H1 (cell line): ENCODE measurements at regions not wholly inside any gene's neighbourhood (a gene's known extent, or its start where the extent isn't known, plus 50 kb on each side); places are given as distances from the start of the nearest gene placed in this dataset.

Experiments
- CTCF ChIA-PET: fragments of 300-600 bp; sonication (Branson Sonifier 250); formaldehyde crosslinking; loops from one replicate; lab custom pipeline; 2021; ENCODE audit not compliant: partially characterized antibody; lab: Charles Lee
- POLR2A ChIA-PET: fragments of 300-600 bp; sonication (Branson Sonifier 250); formaldehyde crosslinking; loops from one replicate; lab custom pipeline; 2021; ENCODE audit warnings: inconsistent platforms; ENCODE audit not compliant: partially characterized antibody; lab: Charles Lee
- DNase-seq, 2 experiments: peaks; one replicate each; pipeline versions ENCODE4 v3.0.0 to v3.0.0-alpha.2; 2010 to 2022; ENCODE audit warnings: low spot score in 2 of 2, low read depth in 1 of 2, mixed read lengths in 1 of 2
- FAIRE-seq: peaks from 2 replicates; lab custom pipeline; 2011; peaks lifted over from hg19 to GRCh38; lab: Jason Lieb, UNC
- H2AFZ ChIP-seq: 2 replicates; pipeline ENCODE4 v1.8.1; 2012; ENCODE audit warnings: low read length, inconsistent platforms
- H2AK5ac ChIP-seq: 2 replicates; pipeline ENCODE4 v1.6.1; 2013; ENCODE audit warnings: low read depth, low read length
- H2BK120ac ChIP-seq: replicated peaks from 2 replicates; pipeline ENCODE3; 2013; ENCODE audit warnings: low read depth, low read length, inconsistent platforms
- H2BK12ac ChIP-seq: 2 replicates; pipeline ENCODE4 v1.6.1; 2013; ENCODE audit warnings: low read depth, low read length
- H2BK15ac ChIP-seq: 2 replicates; pipeline ENCODE4 v1.6.1; 2013; ENCODE audit warnings: low read length
- H2BK20ac ChIP-seq: 2 replicates; pipeline ENCODE4 v1.6.1; 2013; ENCODE audit warnings: low read length
- H2BK5ac ChIP-seq: 2 replicates; pipeline ENCODE4 v1.6.1; 2013; ENCODE audit warnings: low read depth, low read length
- H3K14ac ChIP-seq: 2 replicates; pipeline ENCODE4 v1.6.1; 2013; ENCODE audit warnings: inconsistent platforms; ENCODE audit not compliant: insufficient read length
- H3K18ac ChIP-seq: 2 replicates; pipeline ENCODE4 v1.6.1; 2013; ENCODE audit warnings: low read length; ENCODE audit errors: extremely low read depth
- H3K23ac ChIP-seq: 2 replicates; pipeline ENCODE4 v1.6.1; 2013; ENCODE audit warnings: inconsistent platforms; ENCODE audit not compliant: insufficient read length
- H3K23me2 ChIP-seq: 2 replicates; pipeline ENCODE4 v1.6.1; 2013; ENCODE audit warnings: low read depth, low read length
- H3K27ac ChIP-seq: 2 replicates; pipeline ENCODE4 v1.6.1; 2011; ENCODE audit warnings: low read depth, low read length, inconsistent platforms
- H3K27me3 ChIP-seq, 4 experiments: replicated peaks in 1 of 4; 1 replicate in 1 of 4; 2 replicates in 3 of 4; pipeline versions ENCODE4 v1.6.1 to v1.8.1; 2011 to 2013; ENCODE audit warnings: low read length in 3 of 4, mild to moderate bottlenecking in 3 of 4, inconsistent platforms in 2 of 4, mixed read lengths in 2 of 4, moderate library complexity in 1 of 4; ENCODE audit not compliant: control insufficient read depth in 3 of 4, insufficient read depth in 3 of 4; ENCODE audit errors: extremely low read depth in 1 of 4
- H3K36me3 ChIP-seq, 4 experiments: 2 replicates each; pipeline versions ENCODE4 v1.6.1 to v1.8.1; 2011 to 2013; ENCODE audit warnings: mild to moderate bottlenecking in 4 of 4, low read length in 3 of 4, moderate library complexity in 2 of 4, control low read depth in 1 of 4, inconsistent platforms in 1 of 4; ENCODE audit not compliant: insufficient read depth in 4 of 4, control insufficient read depth in 2 of 4
- H3K4ac ChIP-seq: replicated peaks from 2 replicates; pipeline ENCODE3; 2013; ENCODE audit warnings: low read length, low read depth, mixed read lengths, inconsistent platforms; ENCODE audit not compliant: insufficient read length
- H3K4me1 ChIP-seq, 4 experiments: replicated peaks in 1 of 4; 1 replicate in 1 of 4; 2 replicates in 3 of 4; pipeline versions ENCODE4 v1.6.1 to v1.8.1; 2011 to 2013; ENCODE audit warnings: low read length in 3 of 4, inconsistent platforms in 2 of 4, mixed read lengths in 1 of 4; ENCODE audit not compliant: insufficient read depth in 4 of 4, control insufficient read depth in 3 of 4
- H3K4me2 ChIP-seq, 2 experiments: 2 replicates each; pipeline versions ENCODE4 v1.6.1 to v1.8.1; 2011 to 2013; ENCODE audit warnings: low read depth in 2 of 2, low read length in 2 of 2, control low read depth in 1 of 2, inconsistent platforms in 1 of 2, mild to moderate bottlenecking in 1 of 2; ENCODE audit not compliant: insufficient read depth in 1 of 2
- H3K4me3 ChIP-seq, 4 experiments: fragments of 200-600, 300-600 bp in 1 of 4; sonication (generic), shearing (Covaris generic), sonication (Bioruptor Twin) in 1 of 4; 2 replicates each; pipeline versions ENCODE4 v1.5.1 to v1.8.1; 2011 to 2016; ENCODE audit warnings: low read length in 4 of 4, low read depth in 3 of 4, control low read depth in 2 of 4, inconsistent platforms in 2 of 4, mild to moderate bottlenecking in 2 of 4, mixed read lengths in 1 of 4, moderate library complexity in 1 of 4; ENCODE audit not compliant: insufficient read depth in 2 of 4; ENCODE audit errors: extremely low read depth in 1 of 4
- H3K56ac ChIP-seq: replicated peaks from 2 replicates; pipeline ENCODE3; 2013; ENCODE audit warnings: low read depth, mild to moderate bottlenecking, mixed read lengths, low read length, inconsistent platforms; ENCODE audit not compliant: insufficient read length
- H3K79me1 ChIP-seq: 2 replicates; pipeline ENCODE4 v1.6.1; 2013; ENCODE audit warnings: low read depth, low read length, control low read depth
- H3K79me2 ChIP-seq, 2 experiments: 2 replicates each; pipeline versions ENCODE4 v1.6.1 to v1.8.1; 2012 to 2013; ENCODE audit warnings: low read length in 2 of 2, mild to moderate bottlenecking in 2 of 2, inconsistent platforms in 1 of 2; ENCODE audit not compliant: insufficient read depth in 2 of 2, control insufficient read depth in 1 of 2
- H3K9ac ChIP-seq, 4 experiments: replicated peaks in 1 of 4; 1 replicate in 1 of 4; 2 replicates in 3 of 4; pipeline versions ENCODE4 v1.6.1 to v1.8.1; 2011 to 2013; ENCODE audit warnings: low read depth in 3 of 4, low read length in 3 of 4, control low read depth in 2 of 4, mild to moderate bottlenecking in 2 of 4, moderate library complexity in 2 of 4, inconsistent platforms in 1 of 4; ENCODE audit errors: extremely low read depth in 1 of 4
- H3K9me3 ChIP-seq, 2 experiments: 2 replicates each; pipeline versions ENCODE4 v1.6.1 to v1.8.1; 2012 to 2013; ENCODE audit warnings: mild to moderate bottlenecking in 2 of 2, moderate library complexity in 2 of 2, control low read depth in 1 of 2, inconsistent platforms in 1 of 2, low read depth in 1 of 2, low read length in 1 of 2, mixed read lengths in 1 of 2; ENCODE audit not compliant: insufficient read depth in 2 of 2
- H4K20me1 ChIP-seq, 2 experiments: replicated peaks in 1 of 2; 2 replicates each; pipeline versions ENCODE3 to v1.8.1; 2011 to 2013; ENCODE audit warnings: inconsistent platforms in 2 of 2, low read length in 2 of 2, mild to moderate bottlenecking in 1 of 2; ENCODE audit not compliant: insufficient read depth in 2 of 2, control insufficient read depth in 1 of 2
- H4K5ac ChIP-seq: 2 replicates; pipeline ENCODE4 v1.6.1; 2013; ENCODE audit warnings: low read length, low read depth, mixed read lengths, inconsistent platforms; ENCODE audit not compliant: insufficient read length
- H4K8ac ChIP-seq: 2 replicates; pipeline ENCODE4 v1.8.0; 2013; ENCODE audit warnings: mild to moderate bottlenecking, moderate library complexity, low read length, inconsistent platforms; ENCODE audit not compliant: insufficient read depth; ENCODE audit errors: extremely low read depth
- H4K91ac ChIP-seq: replicated peaks from 2 replicates; pipeline ENCODE3; 2013; ENCODE audit warnings: low read length, mixed read lengths, inconsistent platforms; ENCODE audit not compliant: insufficient read length
- ASH2L ChIP-seq: fragments of 200-600, 300-600 bp; sonication (generic); IDR thresholded peaks from one replicate; pipeline ENCODE4 v1.7.1; 2017; ENCODE audit warnings: low read length
- BRCA1 ChIP-seq: IDR thresholded peaks from 2 replicates; pipeline ENCODE4 v1.6.1; 2012; ENCODE audit warnings: low read depth, low read length, improper control_type of control experiment
- EGR1 ChIP-seq: IDR thresholded peaks from 2 replicates; pipeline ENCODE4 v1.6.1; 2011; ENCODE audit warnings: low read depth, low read length, borderline replicate concordance
- HDAC2 ChIP-seq, 2 experiments: fragments of 300-600 bp in 1 of 2; sonication (generic) in 1 of 2; IDR thresholded peaks; 2 replicates each; pipeline ENCODE4 v1.6.1; 2011 to 2012; ENCODE audit warnings: low read depth in 2 of 2, low read length in 2 of 2, mild to moderate bottlenecking in 2 of 2, moderate library complexity in 2 of 2, borderline replicate concordance in 1 of 2, inconsistent platforms in 1 of 2
- RFX5 ChIP-seq: IDR thresholded peaks from 2 replicates; pipeline ENCODE4 v1.6.1; 2011; ENCODE audit warnings: low read depth, low read length, improper control_type of control experiment, borderline replicate concordance
- SIN3A ChIP-seq, 2 experiments: IDR thresholded peaks in 1 of 2; conservative IDR thresholded peaks in 1 of 2; 2 replicates each; pipeline ENCODE4 v1.6.1; 2011 to 2012; ENCODE audit warnings: low read length in 2 of 2, improper control_type of control experiment in 1 of 2, low read depth in 1 of 2, mild to moderate bottlenecking in 1 of 2
- SIRT6 ChIP-seq: IDR thresholded peaks from one replicate; pipeline ENCODE4 v1.7.1; 2012; ENCODE audit warnings: low read length, inconsistent platforms
- SP4 ChIP-seq: IDR thresholded peaks from 2 replicates; pipeline ENCODE4 v1.6.1; 2012; ENCODE audit warnings: low read length, inconsistent platforms
- TAF7 ChIP-seq: optimal IDR thresholded peaks from 2 replicates; pipeline ENCODE3; 2011; ENCODE audit warnings: low read depth, mild to moderate bottlenecking, inconsistent platforms, low read length, moderate library complexity, borderline replicate concordance
- TCF12 ChIP-seq: IDR thresholded peaks from 2 replicates; pipeline ENCODE4 v1.6.1; 2011; ENCODE audit warnings: low read depth, mild to moderate bottlenecking, low read length
- TEAD4 ChIP-seq: IDR thresholded peaks from 2 replicates; pipeline ENCODE4 v1.6.1; 2012; ENCODE audit warnings: low read depth, low read length, inconsistent platforms, mixed read lengths
- YY1 ChIP-seq: IDR thresholded peaks from 2 replicates; pipeline ENCODE4 v1.6.1; 2011; ENCODE audit warnings: low read depth, mild to moderate bottlenecking, low read length
- WGBS, 2 experiments: shearing (Covaris generic) in 1 of 2; methylation state at CpG; one replicate each; pipeline versions ENCODE4 v1.1.6 to v1.1.7; 2013 to 2015; ENCODE audit warnings: low lambda C conversion rate in 2 of 2, mixed read lengths in 2 of 2, inconsistent platforms in 1 of 2, low coverage in 1 of 2, missing lambda C conversion rate in 1 of 2; ENCODE audit not compliant: insufficient replicate concordance in 2 of 2, insufficient coverage in 1 of 2, insufficient read length in 1 of 2; ENCODE audit errors: extremely low coverage in 1 of 2, missing lambda C conversion rate in 1 of 2; 5-methylcytosine and 5-hydroxymethylcytosine counted together

GRCh38 chr14:80404413-80404812 lies 193.1 kb upstream of the DIO2 start:
- Histone ChIP-seq H3K4me2 (no peak overlapping the region), H3K23ac (no peak overlapping the region), H3K36me3 (no peaks in the 10 kb centered on the region), H3K4me3 (no peak overlapping the region), H4K8ac (no peak overlapping the region), H3K9ac (no peak overlapping the region), H3K14ac (no peak overlapping the region), H2BK20ac (no peak overlapping the region), H2BK120ac (no peak overlapping the region), H4K91ac (no peak overlapping the region), H3K9me3 (no peaks in the 10 kb centered on the region), H3K27ac (no peak overlapping the region), H2BK5ac (no peak overlapping the region), H4K5ac (no peak overlapping the region), H2BK12ac (no peak overlapping the region), H3K56ac (no peak overlapping the region), H2BK15ac (no peak overlapping the region), H3K4ac (no peak overlapping the region), H3K27me3 (no peaks in the 10 kb centered on the region), H2AFZ (no peak overlapping the region), H3K4me1 (peaks cover 0 to 3% (median 0%) of the 10 kb centered on the region in 4 experiments; a peak in 1 of 7 replicates), H2AK5ac (no peak overlapping the region), H3K79me1 (no peaks in the 10 kb centered on the region), H4K20me1 (no peaks in the 10 kb centered on the region), H3K79me2 (no peaks in the 10 kb centered on the region), H3K18ac (no peak overlapping the region), H3K23me2 (no peaks in the 10 kb centered on the region)
- POLR2A ChIA-PET: no interaction called here
- WGBS, 2 experiments: 78% methylated on average over 1 of the region's 1 CpG; no CpG with 5 or more reads in 1 of the 2 experiments
- DNase-seq: no peak
- TF ChIP-seq ASH2L: no peak
- no peak for TF ChIP-seq EGR1
- TF ChIP-seq YY1: no peak
- no peak for TF ChIP-seq SIRT6
- no peak for TF ChIP-seq SP4
- TF ChIP-seq RFX5: no peak
- TF ChIP-seq TCF12: no peak
- TF ChIP-seq SIN3A (conservative IDR thresholded peaks at IDR 0.05 in 1 of 2, IDR thresholded peaks at IDR 0.05 in 1 of 2; ENCODE audit: low read depth in 1 of 2, low read length in 2 of 2): no peak
- TF ChIP-seq TEAD4: no peak
- TF ChIP-seq TAF7: no peak
- TF ChIP-seq BRCA1: no peak
- no peak for TF ChIP-seq HDAC2 (IDR thresholded peaks at IDR 0.05; ENCODE audit: borderline replicate concordance in 1 of 2, low read depth in 2 of 2, low read length in 2 of 2)
- FAIRE-seq: no peak
- CTCF ChIA-PET: interaction anchor here (1.0 to 1.6 kb wide), 4 partner anchors 9 to 182 kb away, joined by 3 to 4 read pairs (median 3); no protein-coding TSS in a partner anchor
